ENCODE measurements at regions not wholly inside any gene's neighbourhood (a gene's known extent, or its start where the extent isn't known, plus 50 kb on each side); places are given as distances from the start of the nearest gene placed in this dataset.

DNA sequence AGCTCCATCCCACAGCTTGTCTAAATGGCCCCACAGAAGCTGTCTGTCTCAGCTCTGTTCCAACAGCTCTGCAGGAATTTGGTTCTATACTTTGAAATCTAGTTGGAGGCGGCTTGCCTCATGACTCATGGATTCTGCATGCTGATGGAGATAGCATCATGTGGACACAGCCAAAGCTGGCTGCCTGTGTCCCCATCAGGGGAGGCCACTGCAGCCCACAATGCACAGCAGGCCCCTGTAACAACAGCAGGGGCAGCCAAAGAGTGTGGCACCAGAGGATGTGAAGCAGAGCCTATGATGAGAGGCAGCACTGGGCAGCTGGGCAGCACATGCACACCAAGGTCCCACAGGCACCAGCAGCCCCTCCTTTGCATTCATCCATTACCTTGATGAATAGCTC lies 67.2 kb downstream of the DCAF12L1 start:
- TF ChIP-seq, protein P1, sequence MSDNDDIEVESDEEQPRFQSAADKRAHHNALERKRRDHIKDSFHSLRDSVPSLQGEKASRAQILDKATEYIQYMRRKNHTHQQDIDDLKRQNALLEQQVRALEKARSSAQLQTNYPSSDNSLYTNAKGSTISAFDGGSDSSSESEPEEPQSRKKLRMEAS (IDR thresholded peaks at IDR 0.05; ENCODE audit: insufficient read depth, insufficient read length) = no peak
- TF ChIP-seq GATA2 (IDR thresholded peaks at IDR 0.05; ENCODE audit: insufficient read depth, insufficient read length, low read depth, low read length) (no peak), FOS (IDR thresholded peaks at IDR 0.05; ENCODE audit: borderline replicate concordance, insufficient read depth, low read length) (no peak)
- TF ChIP-seq, protein P2, sequence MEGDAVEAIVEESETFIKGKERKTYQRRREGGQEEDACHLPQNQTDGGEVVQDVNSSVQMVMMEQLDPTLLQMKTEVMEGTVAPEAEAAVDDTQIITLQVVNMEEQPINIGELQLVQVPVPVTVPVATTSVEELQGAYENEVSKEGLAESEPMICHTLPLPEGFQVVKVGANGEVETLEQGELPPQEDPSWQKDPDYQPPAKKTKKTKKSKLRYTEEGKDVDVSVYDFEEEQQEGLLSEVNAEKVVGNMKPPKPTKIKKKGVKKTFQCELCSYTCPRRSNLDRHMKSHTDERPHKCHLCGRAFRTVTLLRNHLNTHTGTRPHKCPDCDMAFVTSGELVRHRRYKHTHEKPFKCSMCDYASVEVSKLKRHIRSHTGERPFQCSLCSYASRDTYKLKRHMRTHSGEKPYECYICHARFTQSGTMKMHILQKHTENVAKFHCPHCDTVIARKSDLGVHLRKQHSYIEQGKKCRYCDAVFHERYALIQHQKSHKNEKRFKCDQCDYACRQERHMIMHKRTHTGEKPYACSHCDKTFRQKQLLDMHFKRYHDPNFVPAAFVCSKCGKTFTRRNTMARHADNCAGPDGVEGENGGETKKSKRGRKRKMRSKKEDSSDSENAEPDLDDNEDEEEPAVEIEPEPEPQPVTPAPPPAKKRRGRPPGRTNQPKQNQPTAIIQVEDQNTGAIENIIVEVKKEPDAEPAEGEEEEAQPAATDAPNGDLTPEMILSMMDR (IDR thresholded peaks at IDR 0.05; ENCODE audit: extremely low read depth in 1 of 2, insufficient read depth in 1 of 2, low read depth in 1 of 2, low read length in 2 of 2) = no peak
- CTCF ChIA-PET = no interaction called here
- dilution Hi-C loops (cut with MboI; ENCODE audit: extremely low pct_ligation_motif_present, low sequenced_read_pairs) (no loop called here), intact Hi-C loops (cut with micrococcal nuclease) (no loop called here)
- H3K27ac ChIP-seq (ENCODE audit: insufficient read depth, low read depth, low read length) = no peak overlapping the region
- H3K4me1 ChIP-seq (ENCODE audit: control insufficient read depth, extremely low read depth, insufficient read depth, low read length) = no peaks in the 10 kb centered on the region
- no peaks in the 10 kb centered on the region for H3K9me1 ChIP-seq (replicated peaks; ENCODE audit: control insufficient read depth, extremely low read depth, insufficient read depth, low read length)
- no peaks in the 10 kb centered on the region for H4K20me1 ChIP-seq (replicated peaks; ENCODE audit: control insufficient read depth, extremely low read depth, insufficient read depth, low read length)
- no TSS peak for BruUV-seq (replicated peaks)
- H3K36me3 ChIP-seq (ENCODE audit: control insufficient read depth in 2 of 2, extremely low read depth in 1 of 2, insufficient read depth in 2 of 2, low read length in 2 of 2) = no peaks in the 10 kb centered on the region
- POLR2A ChIA-PET = no interaction called here
- no peak overlapping the region for H3K9ac ChIP-seq (replicated peaks; ENCODE audit: extremely low read depth, insufficient read depth, low read length)
- no peak overlapping the region for H3K4me2 ChIP-seq (ENCODE audit: insufficient read depth, low read length)
- no peaks in the 10 kb centered on the region for H3K27me3 ChIP-seq (ENCODE audit: control insufficient read depth in 2 of 2, insufficient read depth in 2 of 2, low read length in 2 of 2)
- no peak for FAIRE-seq
- no peak for DNase-seq (ENCODE audit: low read depth, low spot score)
- H3K9me3 ChIP-seq (replicated peaks; ENCODE audit: control insufficient read depth, insufficient read depth, low read length) = no peaks in the 10 kb centered on the region
- no peaks in the 10 kb centered on the region for H3K79me2 ChIP-seq (ENCODE audit: control insufficient read depth, insufficient read depth, low read length)
- H3K4me3 ChIP-seq (replicated peaks in 1 of 3; ENCODE audit: insufficient read depth in 1 of 3, low read depth in 1 of 3, low read length in 3 of 3) = no peak overlapping the region
- H2AFZ ChIP-seq (ENCODE audit: low read depth, low read length) = no peak overlapping the region

DNA sequence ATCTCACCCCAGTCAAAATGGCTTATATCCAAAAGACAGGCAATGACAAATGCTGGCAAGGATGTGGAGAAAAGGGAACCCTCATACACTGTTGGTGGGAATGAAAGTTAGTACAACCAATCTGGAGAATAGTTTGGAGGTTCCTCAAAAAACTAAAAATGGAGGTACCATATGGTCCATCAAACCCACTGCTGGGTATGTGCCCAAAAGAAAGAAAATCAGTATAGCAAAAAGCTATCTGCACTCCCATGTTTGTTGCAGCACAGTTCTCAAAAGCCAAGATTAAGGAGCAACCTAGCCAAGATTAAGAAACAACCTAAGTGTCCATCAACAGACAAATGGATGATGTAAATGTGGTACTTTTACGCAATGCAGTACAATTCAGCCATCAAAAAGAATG lies 70.7 kb downstream of the DCAF12L1 start:
- FAIRE-seq = no peak
- Histone ChIP-seq H3K4me1 (ENCODE audit: control insufficient read depth, extremely low read depth, insufficient read depth, low read length) (no peaks in the 10 kb centered on the region), H2AFZ (ENCODE audit: low read depth, low read length) (no peak overlapping the region), H3K27me3 (ENCODE audit: control insufficient read depth in 2 of 2, insufficient read depth in 2 of 2, low read length in 2 of 2) (no peaks in the 10 kb centered on the region), H4K20me1 (replicated peaks; ENCODE audit: control insufficient read depth, extremely low read depth, insufficient read depth, low read length) (no peaks in the 10 kb centered on the region), H3K9me3 (replicated peaks; ENCODE audit: control insufficient read depth, insufficient read depth, low read length) (no peaks in the 10 kb centered on the region), H3K27ac (ENCODE audit: insufficient read depth, low read depth, low read length) (no peak overlapping the region), H3K79me2 (ENCODE audit: control insufficient read depth, insufficient read depth, low read length) (no peaks in the 10 kb centered on the region), H3K36me3 (ENCODE audit: control insufficient read depth in 2 of 2, extremely low read depth in 1 of 2, insufficient read depth in 2 of 2, low read length in 2 of 2) (no peaks in the 10 kb centered on the region), H3K9me1 (replicated peaks; ENCODE audit: control insufficient read depth, extremely low read depth, insufficient read depth, low read length) (no peaks in the 10 kb centered on the region), H3K9ac (replicated peaks; ENCODE audit: extremely low read depth, insufficient read depth, low read length) (no peak overlapping the region), H3K4me2 (ENCODE audit: insufficient read depth, low read length) (no peak overlapping the region), H3K4me3 (replicated peaks in 1 of 3; ENCODE audit: insufficient read depth in 1 of 3, low read depth in 1 of 3, low read length in 3 of 3) (no peak overlapping the region)
- intact Hi-C loops (cut with micrococcal nuclease) = no loop called here
- ChIA-PET CTCF (no interaction called here), POLR2A (no interaction called here)
- no TSS peak for BruUV-seq (replicated peaks)
- TF ChIP-seq GATA2 (IDR thresholded peaks at IDR 0.05; ENCODE audit: insufficient read depth, insufficient read length, low read depth, low read length) (no peak), POLR2AphosphoS5 (IDR thresholded peaks at IDR 0.05; ENCODE audit: insufficient read depth, low read depth, low read length) (no peak), EZH2 (IDR thresholded peaks at IDR 0.05; ENCODE audit: borderline replicate concordance, low read depth, low read length, severe bottlenecking) (no peak), FOS (IDR thresholded peaks at IDR 0.05; ENCODE audit: borderline replicate concordance, insufficient read depth, low read length) (no peak), POLR2A (IDR thresholded peaks at IDR 0.05; ENCODE audit: low read depth, low read length) (no peak), JUN (IDR thresholded peaks at IDR 0.05; ENCODE audit: borderline replicate concordance, insufficient read depth, insufficient read length, low read depth) (no peak), MYC (IDR thresholded peaks at IDR 0.05; ENCODE audit: low read depth, low read length) (no peak)
- TF ChIP-seq, protein P2 (IDR thresholded peaks at IDR 0.05; ENCODE audit: extremely low read depth in 1 of 2, insufficient read depth in 1 of 2, low read depth in 1 of 2, low read length in 2 of 2) = no peak
- TF ChIP-seq, protein P1 (IDR thresholded peaks at IDR 0.05; ENCODE audit: insufficient read depth, insufficient read length) = no peak
- DNase-seq (ENCODE audit: low read depth, low spot score) = no peak
- dilution Hi-C loops (cut with MboI; ENCODE audit: extremely low pct_ligation_motif_present, low sequenced_read_pairs) = no loop called here
